ENCODE measurements at regions not wholly inside any gene's neighbourhood (a gene's known extent, or its start where the extent isn't known, plus 50 kb on each side); places are given as distances from the start of the nearest gene placed in this dataset.

- H3K27me3 ChIP-seq (ENCODE audit: control insufficient read depth in 2 of 2, insufficient read depth in 2 of 2, low read length in 2 of 2), result peaks cover 2 to 3% of the 10 kb centered on the region in 2 experiments
- dilution Hi-C loops (cut with MboI; ENCODE audit: extremely low pct_ligation_motif_present, low sequenced_read_pairs), result no loop called here
- H2AFZ ChIP-seq (ENCODE audit: low read depth, low read length), result no peak overlapping the region
- ChIA-PET POLR2A (no interaction called here), CTCF (no interaction called here)
- TF ChIP-seq POLR2AphosphoS5 (IDR thresholded peaks at IDR 0.05; ENCODE audit: insufficient read depth, low read depth, low read length) (no peak), MYC (IDR thresholded peaks at IDR 0.05; ENCODE audit: low read depth, low read length) (no peak), FOS (IDR thresholded peaks at IDR 0.05; ENCODE audit: borderline replicate concordance, insufficient read depth, low read length) (no peak), CTCF (IDR thresholded peaks at IDR 0.05; ENCODE audit: extremely low read depth in 1 of 2, insufficient read depth in 1 of 2, low read depth in 1 of 2, low read length in 2 of 2) (no peak), MAX (IDR thresholded peaks at IDR 0.05; ENCODE audit: insufficient read depth, insufficient read length) (no peak), EZH2 (IDR thresholded peaks at IDR 0.05; ENCODE audit: borderline replicate concordance, low read depth, low read length, severe bottlenecking) (no peak), JUN (IDR thresholded peaks at IDR 0.05; ENCODE audit: borderline replicate concordance, insufficient read depth, insufficient read length, low read depth) (no peak), GATA2 (IDR thresholded peaks at IDR 0.05; ENCODE audit: insufficient read depth, insufficient read length, low read depth, low read length) (no peak), POLR2A (IDR thresholded peaks at IDR 0.05; ENCODE audit: low read depth, low read length) (no peak)
- DNase-seq (ENCODE audit: low read depth, low spot score) (no peak), FAIRE-seq (no peak)
- no peak overlapping the region for H3K27ac ChIP-seq (ENCODE audit: insufficient read depth, low read depth, low read length)
- no peak overlapping the region for H3K9ac ChIP-seq (replicated peaks; ENCODE audit: extremely low read depth, insufficient read depth, low read length)
- H3K36me3 ChIP-seq (ENCODE audit: control insufficient read depth in 2 of 2, extremely low read depth in 1 of 2, insufficient read depth in 2 of 2, low read length in 2 of 2), result no peaks in the 10 kb centered on the region
- intact Hi-C loops (cut with micrococcal nuclease), result no loop called here
- no peaks in the 10 kb centered on the region for H3K9me3 ChIP-seq (replicated peaks; ENCODE audit: control insufficient read depth, insufficient read depth, low read length)
- no TSS peak for BruUV-seq (replicated peaks)
- H3K4me3 ChIP-seq (replicated peaks in 1 of 3; ENCODE audit: insufficient read depth in 1 of 3, low read depth in 1 of 3, low read length in 3 of 3), result no peak overlapping the region
- H3K9me1 ChIP-seq (replicated peaks; ENCODE audit: control insufficient read depth, extremely low read depth, insufficient read depth, low read length), result no peaks in the 10 kb centered on the region
- no peaks in the 10 kb centered on the region for H3K4me1 ChIP-seq (ENCODE audit: control insufficient read depth, extremely low read depth, insufficient read depth, low read length)
- H4K20me1 ChIP-seq (replicated peaks; ENCODE audit: control insufficient read depth, extremely low read depth, insufficient read depth, low read length), result no peaks in the 10 kb centered on the region
- H3K79me2 ChIP-seq (ENCODE audit: control insufficient read depth, insufficient read depth, low read length), result no peaks in the 10 kb centered on the region
- H3K4me2 ChIP-seq (ENCODE audit: insufficient read depth, low read length), result no peak overlapping the region
Measured at GRCh38 chr3:31410411-31410810, 122.3 kb upstream of the STT3B start.

Data from endothelial cell of umbilical vein (primary cell).